ENCODE measurements at regions not wholly inside any gene's neighbourhood (a gene's known extent, or its start where the extent isn't known, plus 50 kb on each side); places are given as distances from the start of the nearest gene placed in this dataset.

DNA sequence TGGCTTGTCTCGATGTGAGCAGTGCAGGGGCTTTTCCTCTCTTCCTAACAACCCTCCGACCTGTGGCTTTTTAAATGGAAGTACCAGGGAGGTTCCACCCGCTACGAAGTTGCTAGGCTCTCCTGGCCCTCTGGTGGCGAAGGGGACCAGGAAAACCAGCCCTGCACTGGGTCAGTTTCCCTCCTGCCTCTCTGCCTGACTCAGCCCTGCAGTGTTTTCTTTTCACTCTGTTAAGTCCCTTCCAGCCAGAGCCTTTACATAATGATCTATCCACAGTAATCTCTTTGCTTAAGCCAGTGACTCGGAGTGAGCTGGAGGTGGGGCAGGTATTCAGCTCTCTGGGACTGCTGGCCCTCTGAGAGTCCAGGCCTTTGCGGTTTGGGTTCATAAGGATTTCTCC, 331.3 kb upstream of the EEF2KMT start:
- CTCF ChIA-PET = no interaction called here
- no peak overlapping the region for H3K27ac ChIP-seq (ENCODE audit: extremely low read depth, low read depth, low read length)

DNA sequence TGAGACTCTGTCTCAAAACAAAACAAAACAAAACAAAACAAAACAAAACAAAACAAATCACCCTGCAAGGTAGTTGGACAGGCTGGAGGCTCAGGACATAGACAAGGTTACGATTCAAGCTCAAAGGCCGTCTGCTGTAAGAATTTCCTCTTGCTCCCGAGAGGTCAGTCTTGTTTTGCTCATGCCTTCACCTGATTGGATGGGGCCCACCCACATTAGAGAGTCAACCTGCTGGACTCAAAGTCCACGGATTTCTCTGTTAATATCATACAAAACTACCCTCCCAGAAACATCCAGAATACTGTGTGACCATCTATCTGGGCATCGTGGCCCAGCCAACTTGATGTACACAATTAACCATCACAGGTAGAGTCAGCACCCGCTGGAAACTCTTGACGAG, 330.0 kb upstream of the EEF2KMT start:
- POLR2A ChIA-PET = no interaction called here

More for the DNA sequence above, 331.3 kb upstream of the EEF2KMT start:
- H3K9me3 ChIP-seq (ENCODE audit: control insufficient read depth, insufficient read depth, low read depth, low read length) = no peaks in the 10 kb centered on the region
- no peak overlapping the region for H3K4me3 ChIP-seq (ENCODE audit: low read depth, low read length)
- TF ChIP-seq, protein P1, sequence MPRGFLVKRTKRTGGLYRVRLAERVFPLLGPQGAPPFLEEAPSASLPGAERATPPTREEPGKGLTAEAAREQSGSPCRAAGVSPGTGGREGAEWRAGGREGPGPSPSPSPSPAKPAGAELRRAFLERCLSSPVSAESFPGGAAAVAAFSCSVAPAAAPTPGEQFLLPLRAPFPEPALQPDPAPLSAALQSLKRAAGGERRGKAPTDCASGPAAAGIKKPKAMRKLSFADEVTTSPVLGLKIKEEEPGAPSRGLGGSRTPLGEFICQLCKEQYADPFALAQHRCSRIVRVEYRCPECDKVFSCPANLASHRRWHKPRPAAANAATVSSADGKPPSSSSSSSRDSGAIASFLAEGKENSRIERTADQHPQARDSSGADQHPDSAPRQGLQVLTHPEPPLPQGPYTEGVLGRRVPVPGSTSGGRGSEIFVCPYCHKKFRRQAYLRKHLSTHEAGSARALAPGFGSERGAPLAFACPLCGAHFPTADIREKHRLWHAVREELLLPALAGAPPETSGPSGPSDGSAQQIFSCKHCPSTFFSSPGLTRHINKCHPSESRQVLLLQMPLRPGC (tag by site-specific recombination; IDR thresholded peaks at IDR 0.05) = no peak
- TF ChIP-seq ZNF202 (tag by site-specific recombination; IDR thresholded peaks at IDR 0.05; ENCODE audit: borderline replicate concordance) = no peak
- H3K36me3 ChIP-seq (ENCODE audit: control insufficient read depth in 2 of 2, insufficient read depth in 1 of 2, low read length in 2 of 2) = no peaks in the 10 kb centered on the region
- no peaks in the 10 kb centered on the region for H3K4me1 ChIP-seq (ENCODE audit: control insufficient read depth, insufficient read depth, low read length)
- POLR2A ChIA-PET = no interaction called here

DNA sequence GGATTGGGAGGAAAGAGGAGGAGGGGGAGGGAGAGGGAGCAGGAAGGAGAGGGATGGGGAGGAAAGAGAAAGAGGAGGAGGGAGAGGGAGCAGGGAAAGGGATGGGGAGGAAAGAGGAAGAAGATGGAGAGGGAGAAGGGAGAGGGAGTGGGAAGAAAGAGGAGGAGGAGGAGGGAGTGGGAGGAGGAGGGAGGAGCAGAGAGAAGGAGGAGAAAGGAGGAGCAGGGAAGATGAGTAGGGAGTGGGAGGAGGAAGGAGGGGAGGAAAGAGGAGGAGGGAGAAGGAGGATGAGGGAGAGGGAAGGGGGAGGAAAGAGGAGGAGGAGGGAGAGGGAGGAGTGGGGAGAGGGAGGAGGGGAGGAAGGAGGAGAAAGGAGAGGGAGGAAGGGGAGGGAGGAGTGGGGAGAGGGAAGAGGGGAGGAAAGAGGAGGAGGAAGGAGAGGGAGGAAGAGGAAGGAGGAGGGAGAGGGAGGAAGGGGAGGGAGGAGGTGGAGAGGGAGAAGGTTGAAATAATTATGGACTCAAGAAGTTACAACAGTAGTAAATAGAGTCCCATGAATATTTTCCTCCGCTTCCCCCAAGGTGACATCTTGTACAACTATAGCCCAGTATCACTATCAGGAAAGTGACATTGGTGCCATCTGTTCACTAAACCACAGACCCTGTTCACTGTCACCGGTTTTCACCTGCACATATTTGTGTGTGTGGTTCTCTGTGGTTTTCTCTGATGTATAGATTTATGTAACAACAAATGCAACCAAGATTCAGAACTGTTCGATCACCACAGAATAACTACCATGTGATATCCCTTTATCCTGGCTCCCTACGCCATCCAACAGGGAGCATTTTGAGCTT, 325.3 kb upstream of the EEF2KMT start:
- ChIA-PET POLR2A (no interaction called here), CTCF (no interaction called here)
- Histone ChIP-seq H3K4me3 (ENCODE audit: low read depth, low read length) (no peak overlapping the region), H3K36me3 (ENCODE audit: control insufficient read depth in 2 of 2, insufficient read depth in 1 of 2, low read length in 2 of 2) (no peaks in the 10 kb centered on the region), H3K27ac (ENCODE audit: extremely low read depth, low read depth, low read length) (no peak overlapping the region), H3K9me3 (ENCODE audit: control insufficient read depth, insufficient read depth, low read depth, low read length) (no peaks in the 10 kb centered on the region), H3K4me1 (ENCODE audit: control insufficient read depth, insufficient read depth, low read length) (no peaks in the 10 kb centered on the region)
- TF ChIP-seq ZFHX2 (tag by site-specific recombination; conservative IDR thresholded peaks at IDR 0.05) = peak; percentile 68
- TF ChIP-seq ZNF555 (tag by site-specific recombination; conservative IDR thresholded peaks at IDR 0.05) = no peak
- TF ChIP-seq EGR2 (tag by site-specific recombination; IDR thresholded peaks at IDR 0.05; ENCODE audit: low read depth) = peak; percentile 75; the same call in 1 of the 2 replicates
- TF ChIP-seq, protein P2, sequence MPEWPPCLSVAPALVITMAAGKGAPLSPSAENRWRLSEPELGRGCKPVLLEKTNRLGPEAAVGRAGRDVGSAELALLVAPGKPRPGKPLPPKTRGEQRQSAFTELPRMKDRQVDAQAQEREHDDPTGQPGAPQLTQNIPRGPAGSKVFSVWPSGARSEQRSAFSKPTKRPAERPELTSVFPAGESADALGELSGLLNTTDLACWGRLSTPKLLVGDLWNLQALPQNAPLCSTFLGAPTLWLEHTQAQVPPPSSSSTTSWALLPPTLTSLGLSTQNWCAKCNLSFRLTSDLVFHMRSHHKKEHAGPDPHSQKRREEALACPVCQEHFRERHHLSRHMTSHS (tag by site-specific recombination; IDR thresholded peaks at IDR 0.05) = no peak
- TF ChIP-seq ZNF266 (tag by site-specific recombination; IDR thresholded peaks at IDR 0.05; ENCODE audit: low read depth) = 0 out of 2 replicates have a peak, but pooled peaks have one; percentile 7

More for the DNA sequence above, 330.0 kb upstream of the EEF2KMT start:
- H3K27ac ChIP-seq (ENCODE audit: extremely low read depth, low read depth, low read length) = no peak overlapping the region
- H3K36me3 ChIP-seq (ENCODE audit: control insufficient read depth in 2 of 2, insufficient read depth in 1 of 2, low read length in 2 of 2) = no peaks in the 10 kb centered on the region
- TF ChIP-seq, protein P3, sequence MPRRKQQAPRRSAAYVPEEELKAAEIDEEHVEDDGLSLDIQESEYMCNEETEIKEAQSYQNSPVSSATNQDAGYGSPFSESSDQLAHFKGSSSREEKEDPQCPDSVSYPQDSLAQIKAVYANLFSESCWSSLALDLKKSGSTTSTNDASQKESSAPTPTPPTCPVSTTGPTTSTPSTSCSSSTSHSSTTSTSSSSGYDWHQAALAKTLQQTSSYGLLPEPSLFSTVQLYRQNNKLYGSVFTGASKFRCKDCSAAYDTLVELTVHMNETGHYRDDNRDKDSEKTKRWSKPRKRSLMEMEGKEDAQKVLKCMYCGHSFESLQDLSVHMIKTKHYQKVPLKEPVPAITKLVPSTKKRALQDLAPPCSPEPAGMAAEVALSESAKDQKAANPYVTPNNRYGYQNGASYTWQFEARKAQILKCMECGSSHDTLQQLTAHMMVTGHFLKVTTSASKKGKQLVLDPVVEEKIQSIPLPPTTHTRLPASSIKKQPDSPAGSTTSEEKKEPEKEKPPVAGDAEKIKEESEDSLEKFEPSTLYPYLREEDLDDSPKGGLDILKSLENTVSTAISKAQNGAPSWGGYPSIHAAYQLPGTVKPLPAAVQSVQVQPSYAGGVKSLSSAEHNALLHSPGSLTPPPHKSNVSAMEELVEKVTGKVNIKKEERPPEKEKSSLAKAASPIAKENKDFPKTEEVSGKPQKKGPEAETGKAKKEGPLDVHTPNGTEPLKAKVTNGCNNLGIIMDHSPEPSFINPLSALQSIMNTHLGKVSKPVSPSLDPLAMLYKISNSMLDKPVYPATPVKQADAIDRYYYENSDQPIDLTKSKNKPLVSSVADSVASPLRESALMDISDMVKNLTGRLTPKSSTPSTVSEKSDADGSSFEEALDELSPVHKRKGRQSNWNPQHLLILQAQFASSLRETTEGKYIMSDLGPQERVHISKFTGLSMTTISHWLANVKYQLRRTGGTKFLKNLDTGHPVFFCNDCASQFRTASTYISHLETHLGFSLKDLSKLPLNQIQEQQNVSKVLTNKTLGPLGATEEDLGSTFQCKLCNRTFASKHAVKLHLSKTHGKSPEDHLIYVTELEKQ (tag by site-specific recombination; IDR thresholded peaks at IDR 0.05; ENCODE audit: borderline replicate concordance) = no peak
- peak; percentile 90 for TF ChIP-seq ZNF10 (tag by site-specific recombination; IDR thresholded peaks at IDR 0.05)
- H3K9me3 ChIP-seq (ENCODE audit: control insufficient read depth, insufficient read depth, low read depth, low read length) = no peaks in the 10 kb centered on the region
- CTCF ChIA-PET = no interaction called here
- no peaks in the 10 kb centered on the region for H3K4me1 ChIP-seq (ENCODE audit: control insufficient read depth, insufficient read depth, low read length)
- H3K4me3 ChIP-seq (ENCODE audit: low read depth, low read length) = no peak overlapping the region

DNA sequence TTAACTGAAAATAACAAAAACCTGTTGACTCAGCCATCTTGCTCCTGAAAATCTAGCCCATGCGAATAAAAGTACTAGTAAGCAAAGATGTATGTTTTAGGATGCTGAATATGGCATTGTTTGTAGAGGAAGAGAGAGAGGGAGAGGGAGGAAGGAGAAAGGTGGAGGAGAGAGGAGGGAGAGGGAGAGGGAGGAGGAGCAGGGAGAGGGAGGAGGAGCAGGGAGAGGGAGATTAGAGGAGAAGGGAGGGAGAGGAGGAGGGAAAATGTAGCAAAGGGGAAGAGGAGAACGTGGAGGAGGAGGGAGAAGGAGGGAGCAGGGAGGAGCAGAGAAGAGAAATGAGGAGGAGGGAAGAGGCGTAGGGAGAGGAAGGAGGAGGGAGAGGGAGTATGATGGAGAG, 324.5 kb upstream of the EEF2KMT start:
- H3K9me3 ChIP-seq (ENCODE audit: control insufficient read depth, insufficient read depth, low read depth, low read length) = no peaks in the 10 kb centered on the region
- ChIA-PET CTCF (no interaction called here), POLR2A (no interaction called here)
- TF ChIP-seq ZNF19 (tag by site-specific recombination; IDR thresholded peaks at IDR 0.05; ENCODE audit: low read depth) (no peak), ZNF548 (tag by site-specific recombination; IDR thresholded peaks at IDR 0.05) (no peak), HOXD13 (CRISPR knock-in tag; IDR thresholded peaks at IDR 0.05; ENCODE audit: borderline replicate concordance) (no peak), ZNF10 (tag by site-specific recombination; IDR thresholded peaks at IDR 0.05) (no peak), GLIS1 (tag by site-specific recombination; IDR thresholded peaks at IDR 0.05) (no peak), ZFP69B (tag by site-specific recombination; IDR thresholded peaks at IDR 0.05) (no peak)
- TF ChIP-seq, protein P4, sequence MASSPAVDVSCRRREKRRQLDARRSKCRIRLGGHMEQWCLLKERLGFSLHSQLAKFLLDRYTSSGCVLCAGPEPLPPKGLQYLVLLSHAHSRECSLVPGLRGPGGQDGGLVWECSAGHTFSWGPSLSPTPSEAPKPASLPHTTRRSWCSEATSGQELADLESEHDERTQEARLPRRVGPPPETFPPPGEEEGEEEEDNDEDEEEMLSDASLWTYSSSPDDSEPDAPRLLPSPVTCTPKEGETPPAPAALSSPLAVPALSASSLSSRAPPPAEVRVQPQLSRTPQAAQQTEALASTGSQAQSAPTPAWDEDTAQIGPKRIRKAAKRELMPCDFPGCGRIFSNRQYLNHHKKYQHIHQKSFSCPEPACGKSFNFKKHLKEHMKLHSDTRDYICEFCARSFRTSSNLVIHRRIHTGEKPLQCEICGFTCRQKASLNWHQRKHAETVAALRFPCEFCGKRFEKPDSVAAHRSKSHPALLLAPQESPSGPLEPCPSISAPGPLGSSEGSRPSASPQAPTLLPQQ (tag by site-specific recombination; IDR thresholded peaks at IDR 0.05) = no peak
- TF ChIP-seq, protein P5, sequence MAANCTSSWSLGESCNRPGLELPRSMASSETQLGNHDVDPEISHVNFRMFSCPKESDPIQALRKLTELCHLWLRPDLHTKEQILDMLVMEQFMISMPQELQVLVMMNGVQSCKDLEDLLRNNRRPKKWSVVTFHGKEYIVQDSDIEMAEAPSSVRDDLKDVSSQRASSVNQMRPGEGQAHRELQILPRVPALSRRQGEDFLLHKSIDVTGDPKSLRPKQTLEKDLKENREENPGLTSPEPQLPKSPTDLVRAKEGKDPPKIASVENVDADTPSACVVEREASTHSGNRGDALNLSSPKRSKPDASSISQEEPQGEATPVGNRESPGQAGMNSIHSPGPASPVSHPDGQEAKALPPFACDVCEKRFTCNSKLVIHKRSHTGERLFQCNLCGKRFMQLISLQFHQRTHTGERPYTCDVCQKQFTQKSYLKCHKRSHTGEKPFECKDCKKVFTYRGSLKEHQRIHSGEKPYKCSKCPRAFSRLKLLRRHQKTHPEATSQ (tag by site-specific recombination; IDR thresholded peaks at IDR 0.05) = no peak

More for the DNA sequence above, 324.5 kb upstream of the EEF2KMT start:
- Histone ChIP-seq H3K4me1 (ENCODE audit: control insufficient read depth, insufficient read depth, low read length) (no peaks in the 10 kb centered on the region), H3K27ac (ENCODE audit: extremely low read depth, low read depth, low read length) (no peak overlapping the region), H3K4me3 (ENCODE audit: low read depth, low read length) (no peak overlapping the region), H3K36me3 (ENCODE audit: control insufficient read depth in 2 of 2, insufficient read depth in 1 of 2, low read length in 2 of 2) (no peaks in the 10 kb centered on the region)

Measured in HEK293 (cell line).